Upper lobe of left lung (tissue), 4 donors: ENCODE measurements at regions not wholly inside any gene's neighbourhood (a gene's known extent, or its start where the extent isn't known, plus 50 kb on each side); places are given as distances from the start of the nearest gene placed in this dataset.

Experiments
- POLR2AphosphoS5 ChIP-seq, 2 donors: sonication (generic); formaldehyde crosslinking; IDR thresholded peaks; one replicate each; pipeline ENCODE4 v1.5.1; 2017; ENCODE audit warnings: antibody characterized with exemption in 2 of 2
- TF ChIP-seq, protein P1 (sequence below), 6 experiments: fragments of 450-650 bp in 4 of 6; fragments of 200-600 bp in 2 of 6; sonication (generic) in 2 of 6; IDR thresholded peaks; one replicate each; pipeline ENCODE4 v1.5.1; 2016 to 2019; ENCODE audit warnings: antibody characterized with exemption in 6 of 6

DNA sequence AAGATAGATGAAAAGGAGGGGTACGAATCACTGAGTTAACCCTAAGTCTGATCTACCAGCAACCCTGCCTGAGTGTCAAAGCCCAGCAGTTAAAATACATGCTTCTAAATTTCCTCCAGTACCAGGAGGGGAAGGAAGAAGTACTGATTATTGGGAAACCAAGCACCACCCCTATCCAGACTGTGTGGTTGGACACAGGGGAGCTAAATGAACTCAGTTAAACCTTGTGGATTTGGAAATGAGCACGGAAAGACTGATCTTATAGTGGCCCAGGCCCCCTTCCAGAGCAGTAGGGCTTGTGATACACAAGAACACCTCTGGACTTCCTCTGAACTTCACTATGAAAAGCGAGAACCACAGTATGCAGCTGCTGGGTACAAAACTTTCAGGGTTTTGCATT is 585.6 kb downstream of the MAFB start:
- TF ChIP-seq, protein P1, sequence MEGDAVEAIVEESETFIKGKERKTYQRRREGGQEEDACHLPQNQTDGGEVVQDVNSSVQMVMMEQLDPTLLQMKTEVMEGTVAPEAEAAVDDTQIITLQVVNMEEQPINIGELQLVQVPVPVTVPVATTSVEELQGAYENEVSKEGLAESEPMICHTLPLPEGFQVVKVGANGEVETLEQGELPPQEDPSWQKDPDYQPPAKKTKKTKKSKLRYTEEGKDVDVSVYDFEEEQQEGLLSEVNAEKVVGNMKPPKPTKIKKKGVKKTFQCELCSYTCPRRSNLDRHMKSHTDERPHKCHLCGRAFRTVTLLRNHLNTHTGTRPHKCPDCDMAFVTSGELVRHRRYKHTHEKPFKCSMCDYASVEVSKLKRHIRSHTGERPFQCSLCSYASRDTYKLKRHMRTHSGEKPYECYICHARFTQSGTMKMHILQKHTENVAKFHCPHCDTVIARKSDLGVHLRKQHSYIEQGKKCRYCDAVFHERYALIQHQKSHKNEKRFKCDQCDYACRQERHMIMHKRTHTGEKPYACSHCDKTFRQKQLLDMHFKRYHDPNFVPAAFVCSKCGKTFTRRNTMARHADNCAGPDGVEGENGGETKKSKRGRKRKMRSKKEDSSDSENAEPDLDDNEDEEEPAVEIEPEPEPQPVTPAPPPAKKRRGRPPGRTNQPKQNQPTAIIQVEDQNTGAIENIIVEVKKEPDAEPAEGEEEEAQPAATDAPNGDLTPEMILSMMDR (IDR thresholded peaks at IDR 0.05) = no peak
- no peak for TF ChIP-seq POLR2AphosphoS5 (IDR thresholded peaks at IDR 0.05)
